GM19099 (cell line): ENCODE measurements at regions not wholly inside any gene's neighbourhood (a gene's known extent, or its start where the extent isn't known, plus 50 kb on each side); places are given as distances from the start of the nearest gene placed in this dataset.

ENCODE experiments used
- POLR2A ChIP-seq: IDR thresholded peaks from 3 replicates; pipeline ENCODE4 v1.6.1; 2011; ENCODE audit warnings: low read depth; ENCODE audit not compliant: insufficient read length; ENCODE audit errors: extremely low read depth

GRCh38 chr18:70709144-70709543, 420.3 kb downstream of the SOCS6 start:
- TF ChIP-seq POLR2A: no peak

- TF ChIP-seq POLR2A: no peak
These were observed 417.1 kb downstream of the SOCS6 start for GRCh38 chr18:70705831-70706416.

GRCh38 chr18:70700496-70700895, 411.7 kb downstream of the SOCS6 start:
- TF ChIP-seq POLR2A: no peak

- no peak for TF ChIP-seq POLR2A
These were observed 409.7 kb downstream of the SOCS6 start for GRCh38 chr18:70698574-70698973.

- TF ChIP-seq POLR2A: no peak
These were observed 404.4 kb downstream of the SOCS6 start for GRCh38 chr18:70693246-70693645.

DNA sequence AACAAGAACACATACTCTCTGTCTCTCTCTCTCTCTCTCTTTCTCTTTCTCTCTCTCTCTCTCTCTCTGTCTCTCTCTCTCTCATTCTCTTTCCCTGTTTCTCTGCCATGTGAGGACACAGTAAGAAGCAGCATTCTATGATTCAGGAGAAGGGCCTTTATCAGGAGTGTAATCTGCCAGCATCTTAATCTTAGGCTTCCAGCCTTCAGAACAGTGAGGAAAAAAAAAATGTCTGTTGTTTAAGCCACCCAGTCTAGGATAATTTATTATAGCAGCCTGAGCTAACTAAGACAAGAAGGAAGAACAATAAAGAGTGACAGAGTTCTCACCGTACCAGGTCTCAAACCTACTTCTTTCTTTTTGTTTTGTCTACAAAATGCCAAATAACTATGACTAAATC, 399.4 kb downstream of the SOCS6 start:
- no peak for TF ChIP-seq POLR2A

DNA sequence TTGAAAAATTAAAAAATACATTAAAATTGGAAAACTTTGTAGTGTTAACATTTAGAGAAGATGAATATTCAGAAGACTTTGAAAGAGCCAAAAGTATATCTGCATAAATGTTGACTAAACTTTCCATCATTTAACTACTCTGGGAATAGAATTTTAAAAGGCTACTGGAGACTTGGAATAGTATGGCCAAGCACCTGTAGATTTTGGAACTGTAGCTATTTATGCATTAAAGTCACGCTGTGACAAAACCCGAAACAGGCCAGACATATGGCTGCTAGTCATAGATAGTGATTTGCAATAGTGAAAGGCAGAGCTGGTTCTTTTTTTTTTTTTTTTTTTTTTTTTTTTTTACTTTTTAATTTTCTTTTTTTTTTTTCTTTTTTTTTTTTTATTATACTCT, 396.0 kb downstream of the SOCS6 start:
- no peak for TF ChIP-seq POLR2A

DNA sequence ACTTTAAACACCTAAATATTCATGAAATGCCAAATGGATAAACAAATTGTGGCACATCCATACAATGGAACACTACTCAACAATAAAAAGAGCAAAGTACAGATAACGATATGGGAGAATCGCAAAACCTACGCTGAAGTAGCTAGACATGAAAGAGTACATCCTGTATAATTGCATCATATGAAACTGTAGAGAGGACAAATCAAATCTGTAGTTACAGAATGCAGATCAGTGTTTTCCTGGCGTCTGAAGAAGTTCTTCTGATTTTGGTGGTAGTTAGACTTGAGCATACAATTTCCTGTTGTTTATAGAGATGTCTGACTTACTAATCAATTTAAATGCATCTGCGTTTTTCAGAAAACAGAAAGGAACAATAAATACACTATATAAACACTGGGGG, 394.4 kb downstream of the SOCS6 start:
- no peak for TF ChIP-seq POLR2A

DNA sequence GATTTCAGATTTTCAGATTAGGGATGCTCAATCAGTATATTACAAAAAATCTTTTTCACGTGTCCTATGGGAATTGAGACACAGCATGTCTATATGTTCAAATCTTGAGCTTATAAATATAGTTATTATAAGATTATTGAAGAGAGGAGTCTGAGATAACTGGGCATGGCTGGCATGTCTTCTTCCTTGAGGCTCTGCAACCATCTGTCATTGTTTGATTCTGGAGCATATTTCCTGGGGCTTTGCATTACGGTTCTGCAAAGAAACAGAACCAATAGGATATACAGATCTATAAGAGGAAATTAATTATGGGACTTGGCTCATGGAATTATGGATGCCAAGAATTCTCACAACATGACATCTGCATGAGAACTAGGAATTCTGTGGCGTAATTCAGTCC, 386.1 kb downstream of the SOCS6 start:
- TF ChIP-seq POLR2A: no peak

- TF ChIP-seq POLR2A: no peak
These were observed 385.0 kb downstream of the SOCS6 start for GRCh38 chr18:70673831-70674230.

GRCh38 chr18:70672581-70672980, 383.7 kb downstream of the SOCS6 start:
- TF ChIP-seq POLR2A: no peak

DNA sequence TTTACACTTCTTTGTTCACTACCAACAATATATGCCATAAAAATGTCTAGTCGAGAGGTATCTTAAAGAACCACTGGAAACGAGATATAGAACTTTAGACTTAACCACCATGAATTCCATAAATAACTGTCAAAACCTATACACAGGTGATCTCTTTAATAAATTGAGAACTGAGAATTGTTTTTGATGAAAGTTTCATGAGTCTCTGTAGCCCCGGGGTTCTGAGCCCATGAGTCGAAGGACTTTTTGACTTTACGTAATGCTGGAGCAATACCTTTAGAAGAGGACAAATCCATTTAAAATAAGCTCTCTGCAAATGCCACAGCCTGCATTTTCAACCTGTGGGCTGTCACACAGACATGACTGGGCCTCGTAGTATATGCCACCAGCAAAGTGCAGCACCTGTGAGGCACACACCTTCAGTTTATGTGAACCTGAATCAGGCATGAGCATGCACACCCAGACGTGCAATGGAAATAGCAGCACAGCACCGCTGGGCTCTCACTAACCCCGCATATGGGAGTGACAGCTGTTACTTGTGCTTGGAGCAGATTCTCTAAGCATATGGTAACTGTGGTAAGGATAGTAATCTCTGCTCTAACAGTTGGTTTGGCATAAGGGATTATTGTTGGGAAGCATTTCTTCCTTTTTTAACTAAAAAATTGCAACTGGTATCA, 383.2 kb downstream of the SOCS6 start:
- no peak for TF ChIP-seq POLR2A

- TF ChIP-seq POLR2A: no peak
These were observed 378.1 kb downstream of the SOCS6 start for GRCh38 chr18:70666936-70667335.

DNA sequence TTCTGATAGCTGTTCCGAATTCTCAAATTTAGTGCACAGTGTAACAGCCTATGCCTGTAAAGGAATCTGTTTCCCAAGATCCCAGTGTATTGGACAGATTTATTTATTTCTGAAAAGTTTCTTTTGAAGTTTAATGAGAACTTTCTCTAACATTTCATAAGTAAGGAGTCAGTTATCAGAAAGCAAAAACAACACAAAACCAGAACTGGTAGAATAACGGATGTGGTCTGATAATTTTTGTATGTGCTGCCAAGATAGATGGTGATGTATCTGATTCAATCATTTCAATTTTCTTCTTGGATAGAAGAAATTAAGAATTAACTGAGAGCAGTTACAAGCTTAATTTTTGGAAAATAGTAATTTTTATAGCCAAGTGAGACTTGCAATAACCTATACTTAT, 374.3 kb downstream of the SOCS6 start:
- no peak for TF ChIP-seq POLR2A

DNA sequence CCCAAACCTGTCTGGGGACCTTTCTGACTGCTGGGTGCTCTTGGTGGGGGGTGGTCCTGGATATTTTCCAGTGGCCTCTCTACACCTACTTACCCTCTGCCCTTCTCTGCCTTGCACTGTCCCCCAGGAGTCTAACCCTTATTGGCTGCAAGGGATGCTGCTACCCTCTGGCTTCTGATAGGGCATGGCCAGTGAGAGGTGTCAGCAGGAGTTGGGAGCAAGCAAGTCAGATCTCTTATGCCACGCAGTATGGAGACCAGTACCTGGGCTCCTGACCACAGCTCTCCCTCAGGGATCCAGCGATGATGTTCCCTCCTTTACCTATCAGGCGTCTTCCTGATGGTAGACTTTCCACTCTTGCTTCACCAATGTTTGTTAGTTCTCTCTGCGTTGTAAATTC, 373.7 kb downstream of the SOCS6 start:
- no peak for TF ChIP-seq POLR2A

DNA sequence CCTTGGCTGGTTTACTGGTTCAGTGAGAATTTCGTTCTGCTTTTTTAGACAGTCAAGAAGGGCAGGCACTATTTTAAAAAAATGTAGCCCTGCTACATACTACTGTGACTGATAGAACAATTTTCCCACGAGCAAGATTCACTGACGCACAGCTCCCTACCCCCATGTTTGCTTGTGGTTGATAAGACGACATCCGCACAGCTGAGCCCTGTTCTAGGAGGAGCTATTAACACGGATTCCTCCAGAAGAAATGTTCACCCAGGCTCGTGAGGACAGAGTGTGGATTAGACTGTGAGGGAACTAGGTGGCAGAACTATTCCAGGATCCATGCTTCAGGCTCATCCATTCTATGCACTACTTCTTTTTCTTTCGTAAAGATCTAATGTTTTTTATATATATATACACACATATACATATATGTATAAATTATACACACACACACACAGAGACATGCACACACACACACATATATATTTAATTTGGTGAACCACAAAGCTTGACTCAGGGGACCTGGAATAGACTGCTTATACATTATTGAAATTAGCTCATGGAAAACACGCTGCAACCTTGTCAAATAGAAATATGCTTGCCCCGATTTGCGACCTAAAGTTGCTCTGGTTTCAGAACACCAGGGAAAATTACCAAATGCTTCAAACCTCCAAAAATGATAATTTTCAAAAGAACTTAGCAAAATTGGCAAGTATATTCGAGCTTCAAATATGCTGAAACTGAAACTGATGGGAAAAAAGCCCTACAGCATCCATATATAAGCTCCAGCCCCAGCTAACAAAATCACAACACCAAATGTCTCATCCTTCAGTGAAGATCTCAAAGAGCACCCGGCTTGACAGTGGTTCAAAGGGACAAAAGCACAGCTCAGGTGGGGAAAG, 370.4 kb downstream of the SOCS6 start:
- TF ChIP-seq POLR2A: no peak

DNA sequence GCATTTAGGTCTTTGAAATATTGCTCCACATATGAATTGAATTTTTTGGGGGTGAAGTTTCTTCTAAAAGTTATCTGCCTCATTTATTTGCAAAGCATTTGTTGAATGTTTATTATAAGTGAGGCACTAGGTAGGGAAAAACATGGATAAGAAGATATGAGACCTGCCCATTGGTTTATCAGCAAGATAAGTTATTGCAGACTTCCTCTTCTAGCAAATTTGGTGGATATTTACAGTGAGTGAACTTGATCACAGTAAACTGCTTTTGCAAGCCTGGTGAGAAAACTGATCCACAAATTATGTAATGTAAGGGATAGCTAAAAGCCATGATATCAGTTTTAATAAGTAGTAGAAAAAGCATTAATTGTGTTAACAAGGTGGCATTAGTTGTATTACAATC, 364.8 kb downstream of the SOCS6 start:
- no peak for TF ChIP-seq POLR2A

GRCh38 chr18:70650878-70651277, 362.0 kb downstream of the SOCS6 start:
- TF ChIP-seq POLR2A: no peak
